ENCODE measurements at regions not wholly inside any gene's neighbourhood (a gene's known extent, or its start where the extent isn't known, plus 50 kb on each side); places are given as distances from the start of the nearest gene placed in this dataset.

DNA sequence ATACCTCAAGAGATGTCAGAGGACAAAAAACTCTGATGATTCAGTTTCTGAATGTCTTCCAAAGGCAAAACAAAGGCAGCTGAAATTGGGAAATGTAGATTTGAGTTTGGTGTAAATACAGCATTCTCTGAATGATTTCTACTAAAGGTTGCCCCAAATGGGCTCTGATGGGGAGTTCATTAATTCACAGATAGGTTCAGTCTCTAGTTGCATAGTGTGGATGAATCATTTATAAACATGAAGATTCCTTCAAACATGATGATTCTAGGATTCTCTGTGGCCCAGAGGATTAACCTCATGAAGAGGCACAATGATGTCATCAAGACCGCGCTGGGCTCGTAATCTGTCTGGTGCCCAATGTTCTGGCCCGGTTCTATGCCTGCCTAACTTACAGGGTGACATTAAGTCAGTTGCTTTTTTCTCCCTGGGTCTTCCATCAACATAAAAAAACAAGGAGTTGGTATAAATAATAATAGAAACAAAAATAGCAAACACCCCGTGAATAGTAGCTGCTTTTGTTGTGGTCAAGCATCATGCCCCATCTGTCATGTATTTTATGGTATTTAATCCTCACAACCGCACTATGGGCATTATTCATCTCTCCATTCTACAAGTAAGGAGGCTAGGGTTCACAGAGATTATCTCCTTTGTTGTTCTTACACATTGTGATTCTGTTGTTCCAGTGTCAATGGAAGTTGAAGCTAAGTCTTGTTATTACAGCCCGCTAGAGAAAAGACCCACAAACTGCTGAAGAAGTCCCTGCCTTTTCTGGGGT, 509.6 kb upstream of the USP24 start:
- no peak for DNase-seq

DNA sequence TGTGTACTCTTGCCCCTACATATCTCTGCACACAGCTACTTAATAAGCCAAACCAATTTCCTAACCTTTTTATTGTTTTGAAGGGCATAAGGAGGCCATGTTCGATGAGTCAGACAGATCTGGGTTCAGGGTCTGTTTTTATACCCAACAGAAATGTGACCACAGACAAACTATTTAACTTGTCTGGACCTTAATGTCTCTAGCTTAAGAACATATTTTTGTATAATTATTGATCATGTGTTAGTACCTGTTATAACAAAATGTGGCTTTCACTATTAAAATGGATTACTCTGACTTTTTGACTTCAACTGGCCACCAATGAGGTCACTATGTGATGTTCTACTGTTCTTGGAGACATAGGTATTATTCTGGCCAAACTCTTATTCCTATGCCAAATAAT, 507.8 kb upstream of the USP24 start:
- DNase-seq, result no peak

DNA sequence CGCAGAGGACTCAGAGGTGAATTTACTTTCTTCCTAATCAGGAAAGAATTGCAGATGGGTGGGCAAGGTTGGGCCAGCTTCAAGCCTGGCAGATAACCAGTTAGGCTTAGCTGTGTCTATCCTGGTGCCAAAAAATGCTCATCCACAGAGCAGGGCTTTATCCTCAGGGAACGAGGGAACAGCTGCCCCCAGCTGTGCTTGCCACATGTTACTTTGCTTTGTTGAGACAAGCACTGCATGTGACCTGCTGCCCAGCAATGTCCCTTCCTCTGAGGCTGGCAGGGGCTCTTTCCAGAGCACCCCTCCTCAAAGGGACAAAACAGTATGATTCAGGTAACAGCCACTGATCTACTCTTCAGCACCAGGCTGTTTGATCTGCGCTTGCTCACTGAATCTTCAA, 505.1 kb upstream of the USP24 start:
- no peak for DNase-seq

DNA sequence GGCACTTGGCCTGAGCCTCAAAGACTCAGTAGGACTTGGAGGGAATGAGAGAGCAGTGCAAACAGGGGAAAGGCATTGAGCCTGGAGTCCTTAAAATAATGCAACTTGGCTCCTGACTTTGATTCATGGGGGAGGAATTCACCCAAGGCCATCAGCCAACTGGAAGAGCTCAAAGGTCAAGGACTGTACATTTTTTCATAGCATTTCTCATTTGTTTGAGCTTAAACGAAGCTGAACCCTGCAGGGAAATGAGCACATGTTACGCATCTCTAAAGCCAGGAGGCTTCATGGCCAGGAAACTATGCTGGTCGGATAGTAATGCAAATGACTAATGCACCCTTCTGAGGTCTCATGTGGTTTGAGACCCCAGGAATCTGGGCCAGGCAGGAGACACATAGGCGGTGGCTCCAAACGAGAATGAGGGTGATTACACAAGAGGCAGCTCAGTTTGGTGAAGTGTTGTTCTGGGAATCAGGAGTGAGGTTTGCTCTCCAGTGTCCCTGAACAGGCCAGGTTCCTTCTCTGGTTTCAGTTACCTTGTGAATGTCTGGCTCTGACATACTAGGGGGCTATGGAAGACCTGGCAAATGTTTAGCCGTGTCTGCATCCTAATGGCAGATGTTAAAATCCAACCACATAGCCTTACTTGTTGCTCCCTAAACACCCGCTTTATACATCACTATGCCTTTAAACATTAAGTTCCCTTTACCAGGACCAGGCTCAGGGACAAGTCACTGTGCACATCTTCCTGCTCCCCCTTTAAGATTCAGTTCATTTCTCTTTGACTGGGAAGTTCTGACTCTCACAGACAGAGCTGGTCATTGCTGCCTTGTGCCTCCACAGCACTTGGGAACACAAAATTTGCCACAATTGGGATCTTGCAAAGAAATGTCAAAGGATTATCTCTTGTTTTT, 503.9 kb upstream of the USP24 start:
- no peak for DNase-seq

DNA sequence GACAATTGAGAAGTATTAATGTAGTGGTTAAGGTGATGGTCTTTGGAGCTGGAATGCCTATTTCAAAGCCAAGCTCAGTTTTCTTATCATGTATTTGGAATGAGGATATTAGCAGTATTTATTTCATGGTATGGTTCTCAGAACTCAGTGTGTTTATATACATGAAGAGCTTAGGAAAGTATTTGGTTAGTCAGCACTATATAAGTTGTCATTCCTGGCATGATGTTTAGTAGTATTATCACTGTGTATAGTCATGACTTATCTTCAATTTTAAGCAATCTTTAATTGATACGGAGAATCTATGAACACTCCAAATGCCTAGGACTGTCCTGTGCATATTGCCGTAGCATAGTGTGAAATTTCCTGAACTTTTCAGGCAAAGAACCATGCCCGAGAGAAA, 501.9 kb upstream of the USP24 start:
- DNase-seq, result no peak

DNA sequence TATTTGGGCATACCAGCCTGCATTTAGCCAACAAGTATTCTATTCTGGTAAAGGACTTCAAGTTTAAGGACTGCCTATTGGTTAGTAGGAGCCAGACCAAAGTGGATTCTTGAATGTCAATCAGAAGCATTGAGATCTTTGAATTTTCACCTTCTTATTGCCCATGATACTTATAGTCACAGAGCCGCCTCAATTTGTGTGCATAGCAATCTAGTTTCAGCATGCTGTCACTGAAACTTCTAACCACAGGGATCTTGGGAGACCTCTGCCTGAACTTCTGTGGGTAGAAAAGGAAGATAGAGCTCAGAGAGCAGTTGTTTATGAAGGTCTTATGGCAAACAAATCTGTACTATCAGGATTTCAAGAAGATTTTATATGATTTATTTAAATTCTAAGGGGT, 501.4 kb upstream of the USP24 start:
- no peak for DNase-seq

DNA sequence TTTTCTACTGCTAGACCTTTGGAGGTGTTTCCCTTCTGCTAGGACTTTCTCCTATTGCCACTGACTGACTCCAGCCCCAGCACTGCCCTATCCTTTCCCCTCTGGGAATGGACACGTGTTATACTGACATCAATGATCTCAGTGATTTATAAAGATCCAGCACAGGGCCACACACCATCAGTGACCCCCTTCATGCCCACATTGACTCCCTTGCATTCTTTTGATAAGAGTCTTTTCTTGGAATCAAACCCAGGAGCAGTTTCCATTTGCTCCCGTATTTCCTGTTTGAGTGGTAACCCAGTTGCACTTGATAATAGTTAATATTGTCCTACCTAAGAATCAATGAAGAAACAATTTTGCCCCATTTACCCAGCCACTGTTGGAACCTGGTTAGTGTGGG, 501.0 kb upstream of the USP24 start:
- no peak for DNase-seq

DNA sequence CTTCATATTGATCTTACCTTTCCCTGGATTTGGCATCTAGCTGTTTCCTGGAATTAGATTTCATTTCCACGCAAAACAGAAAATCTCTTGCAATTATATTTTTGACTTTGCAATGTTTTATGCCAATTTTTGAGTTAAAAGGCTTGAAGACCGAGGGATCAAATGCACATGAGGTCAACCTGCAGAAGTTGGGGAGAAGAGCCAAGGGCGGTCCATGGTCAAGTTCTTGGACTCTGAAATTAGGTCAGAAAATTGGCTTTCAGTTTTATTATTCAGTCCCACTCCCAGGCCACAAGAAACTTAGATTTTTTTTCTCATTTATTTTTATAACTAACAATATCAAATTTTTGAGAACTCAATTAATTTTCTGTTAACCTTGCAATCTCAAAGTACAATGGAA, 499.1 kb upstream of the USP24 start:
- DNase-seq, result no peak

DNA sequence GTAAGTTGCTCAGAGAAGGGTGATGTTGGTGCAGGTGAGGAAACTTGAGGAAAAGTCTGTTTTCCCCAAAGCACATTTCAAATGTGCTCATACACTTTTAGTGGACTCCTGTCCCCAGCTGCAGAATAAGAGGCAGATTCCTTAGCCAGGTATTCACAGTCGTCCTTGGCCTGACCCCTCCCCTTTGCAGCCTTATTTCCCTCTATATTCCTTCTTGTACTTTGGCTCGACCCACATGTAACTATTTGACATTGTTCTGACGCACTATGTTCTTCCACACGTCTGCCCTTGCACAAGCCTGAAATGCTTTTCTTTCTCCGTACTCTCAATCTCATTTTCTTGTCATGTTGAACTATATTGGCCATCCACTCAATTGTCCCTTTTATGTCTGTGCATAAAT, 498.4 kb upstream of the USP24 start:
- no peak for DNase-seq

DNA sequence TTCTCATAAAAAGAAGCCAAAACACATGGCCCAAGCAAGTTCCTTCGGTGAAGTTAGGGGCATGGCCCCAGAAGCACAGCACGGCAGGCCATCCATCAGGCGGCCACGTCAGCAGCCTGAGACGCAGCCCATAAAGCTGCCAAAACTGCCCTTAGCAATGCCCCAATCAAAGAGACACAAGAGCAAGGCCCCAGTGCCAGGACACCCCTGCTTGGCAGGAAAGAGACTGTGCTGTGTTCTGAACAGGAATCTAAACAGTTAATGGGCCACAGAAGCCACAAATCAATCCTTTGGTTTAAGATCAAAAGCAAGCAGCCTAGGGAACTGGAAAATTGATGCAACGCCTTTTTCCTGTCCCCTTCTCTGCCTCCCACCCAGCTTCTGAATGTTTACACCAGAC, 497.0 kb upstream of the USP24 start:
- no peak for DNase-seq

DNA sequence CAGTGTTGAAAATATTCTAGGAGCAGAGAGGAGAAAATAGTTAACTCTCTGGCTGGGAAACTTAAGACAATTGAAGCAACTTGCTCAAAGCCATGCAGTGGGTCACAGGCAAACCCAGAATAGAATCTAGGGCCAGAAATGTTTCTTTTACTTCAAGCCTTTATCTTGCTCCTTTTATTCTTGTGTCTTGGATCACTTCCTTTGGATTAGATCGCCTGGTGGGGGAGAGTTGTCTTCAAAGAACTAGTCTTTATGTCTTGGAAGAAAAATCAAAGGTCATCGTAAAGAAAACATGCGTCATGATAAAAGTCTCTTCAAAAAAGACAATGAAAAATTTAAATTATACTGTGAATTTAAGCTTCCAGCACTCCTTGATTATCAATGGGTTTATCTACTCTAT, 493.6 kb upstream of the USP24 start:
- no peak for DNase-seq

DNA sequence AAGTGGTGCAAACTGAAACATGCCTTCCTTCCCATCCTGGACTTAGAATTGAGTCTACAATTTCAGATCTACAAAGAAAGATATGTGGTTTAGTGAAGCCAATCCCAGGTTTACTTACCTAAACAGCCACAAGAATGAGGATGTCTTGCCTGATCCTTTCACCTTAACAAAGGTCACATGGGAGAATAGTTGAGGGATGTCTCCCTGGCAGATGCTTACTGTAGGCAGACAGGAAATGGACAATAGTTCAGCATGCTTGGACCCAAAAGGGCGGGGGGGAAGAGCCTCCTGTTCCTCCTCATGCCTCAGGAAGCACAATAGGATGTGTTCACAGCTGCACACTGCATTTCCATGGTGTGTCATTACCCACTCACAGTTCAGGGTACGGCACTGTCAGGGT, 492.7 kb upstream of the USP24 start:
- no peak for DNase-seq

DNA sequence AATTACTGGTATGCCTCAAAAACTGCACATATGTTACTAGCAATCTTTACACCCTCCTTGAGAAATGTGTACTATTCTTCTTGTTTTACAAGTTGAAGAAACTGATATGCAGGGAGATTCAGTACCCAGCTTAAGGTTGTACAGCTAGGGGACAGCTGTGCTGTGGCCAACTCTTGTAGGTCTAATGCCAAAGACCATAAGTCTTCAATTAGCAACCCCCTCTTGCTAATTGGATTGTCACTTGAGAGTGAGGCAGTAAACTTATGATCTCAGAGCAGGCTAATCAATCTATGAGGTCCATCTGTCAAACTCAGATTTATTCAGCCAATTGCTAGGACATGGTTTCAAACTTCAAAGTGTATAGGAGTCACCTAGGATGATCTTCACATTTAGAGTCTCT, 492.0 kb upstream of the USP24 start:
- DNase-seq, result no peak

DNA sequence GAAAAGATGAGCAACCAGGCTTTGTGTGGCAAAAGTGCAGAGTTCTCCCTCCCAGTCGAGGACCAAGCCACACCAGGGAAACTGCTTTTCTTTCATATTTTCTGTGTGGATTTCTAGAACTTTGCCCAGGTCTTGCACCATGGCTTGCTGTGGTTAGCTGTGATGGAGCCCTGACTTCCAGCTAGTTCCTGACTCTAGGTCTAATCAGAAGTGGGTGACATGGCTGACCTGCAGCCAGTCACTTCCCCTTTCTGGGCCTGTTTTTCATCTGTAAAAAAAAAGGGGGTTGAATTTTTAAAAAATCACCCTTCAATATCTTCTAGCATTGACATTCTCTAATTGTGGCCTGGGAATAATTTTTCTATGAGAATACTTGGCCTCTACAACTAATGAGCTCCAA, 491.2 kb upstream of the USP24 start:
- DNase-seq, result no peak

DNA sequence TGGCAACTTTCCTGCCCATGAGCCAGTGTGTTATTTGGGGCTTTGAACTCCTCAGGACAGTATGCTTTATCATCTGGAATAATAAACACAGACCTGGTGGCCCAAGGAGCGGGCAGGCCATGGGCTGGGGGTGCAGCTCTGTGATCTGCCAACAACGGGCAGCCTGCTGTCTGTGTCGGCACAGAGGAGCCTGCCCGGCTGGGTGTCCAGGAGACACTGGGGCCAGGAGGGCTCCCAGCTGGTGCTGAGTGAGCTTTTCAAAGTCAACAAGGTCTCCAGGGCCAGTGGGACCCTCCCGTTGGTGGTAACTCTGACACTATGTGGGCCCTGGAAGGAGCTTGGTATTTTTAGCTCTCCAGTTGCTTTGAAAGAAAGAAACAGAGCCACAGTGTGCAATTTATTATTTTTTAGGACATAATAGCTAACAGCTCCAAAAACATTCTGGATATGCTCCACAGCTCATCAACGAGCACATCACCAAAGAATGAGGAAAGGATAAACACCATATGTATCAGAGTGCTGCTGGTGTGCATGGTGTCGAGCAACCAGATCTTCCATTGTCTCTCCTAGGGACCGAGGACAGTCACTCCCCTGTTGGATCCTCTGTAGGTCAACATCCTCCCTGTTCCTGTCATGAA, 488.7 kb upstream of the USP24 start:
- no peak for DNase-seq

DNA sequence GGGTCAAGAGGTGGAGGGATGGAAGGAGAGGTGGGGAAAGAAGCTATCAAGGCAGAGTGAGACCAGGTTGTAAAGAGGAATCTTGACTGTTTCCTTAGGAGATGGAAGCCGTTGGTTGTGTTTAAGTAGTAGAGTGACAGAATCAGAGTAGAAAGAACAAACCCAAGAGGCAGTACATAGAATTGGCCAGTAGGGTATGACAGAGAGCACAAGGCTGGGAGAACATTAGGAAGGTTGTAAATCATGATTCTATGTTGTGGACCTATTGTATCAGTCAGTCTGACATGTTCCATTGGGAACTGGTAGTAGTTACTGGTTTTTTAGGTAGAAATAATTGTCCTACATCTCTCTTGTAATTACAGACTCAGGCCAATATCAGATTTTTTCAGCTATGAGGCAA, 486.9 kb upstream of the USP24 start:
- DNase-seq, result no peak

DNA sequence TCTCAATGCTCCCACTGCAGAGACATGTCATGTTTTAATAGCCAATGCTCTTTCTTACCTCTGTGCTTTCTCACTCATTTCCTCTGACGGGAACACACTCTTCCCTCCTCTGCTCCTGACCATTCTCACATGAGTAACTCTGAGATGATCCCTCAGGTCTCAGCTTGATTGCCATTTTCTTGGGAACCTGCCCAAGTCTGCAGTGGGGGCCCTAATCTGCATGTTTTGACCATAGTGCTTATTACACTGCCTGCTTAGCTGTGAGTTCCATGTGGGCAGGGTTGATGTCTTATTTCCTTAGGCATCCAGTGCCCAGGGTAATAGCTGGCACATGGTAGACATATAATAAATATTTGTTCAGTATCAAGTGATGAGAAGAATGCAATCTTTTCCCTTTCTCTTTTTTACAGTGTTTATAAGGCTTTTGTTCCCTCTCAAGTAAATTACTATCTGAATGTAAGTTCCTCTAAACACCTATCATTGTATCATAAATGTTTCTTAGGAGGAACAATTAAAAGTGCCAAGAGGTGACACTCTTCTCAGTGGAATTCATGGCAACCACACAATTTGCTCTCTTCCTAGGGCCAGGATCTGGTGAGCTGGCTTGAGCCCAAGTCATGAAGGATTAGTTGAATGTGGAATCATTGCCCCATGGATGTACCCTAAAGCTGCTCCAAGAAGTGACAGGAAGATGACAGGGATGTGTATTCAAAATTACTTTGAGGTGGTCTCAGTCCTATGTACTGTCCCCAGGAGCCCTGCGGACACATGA, 485.4 kb upstream of the USP24 start:
- DNase-seq, result no peak

DNA sequence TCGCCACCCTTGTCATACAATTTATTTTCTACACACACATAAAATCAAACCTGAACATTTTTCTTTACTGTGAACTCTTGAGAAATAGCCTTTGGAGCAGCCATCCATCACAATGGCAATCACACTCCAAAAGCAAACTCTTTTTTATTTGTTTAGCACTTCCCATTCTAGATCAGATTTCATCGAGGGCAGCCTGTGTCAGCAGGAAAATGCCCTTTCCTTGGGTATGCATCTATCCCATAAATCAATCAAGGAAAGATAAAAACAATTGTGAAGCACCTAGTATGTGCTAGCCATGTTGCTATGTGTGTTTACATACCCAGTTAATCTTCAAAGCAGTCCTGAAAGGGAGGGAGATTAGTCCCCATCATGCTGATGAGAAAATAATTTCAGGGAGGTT, 484.1 kb upstream of the USP24 start:
- DNase-seq, result no peak

DNA sequence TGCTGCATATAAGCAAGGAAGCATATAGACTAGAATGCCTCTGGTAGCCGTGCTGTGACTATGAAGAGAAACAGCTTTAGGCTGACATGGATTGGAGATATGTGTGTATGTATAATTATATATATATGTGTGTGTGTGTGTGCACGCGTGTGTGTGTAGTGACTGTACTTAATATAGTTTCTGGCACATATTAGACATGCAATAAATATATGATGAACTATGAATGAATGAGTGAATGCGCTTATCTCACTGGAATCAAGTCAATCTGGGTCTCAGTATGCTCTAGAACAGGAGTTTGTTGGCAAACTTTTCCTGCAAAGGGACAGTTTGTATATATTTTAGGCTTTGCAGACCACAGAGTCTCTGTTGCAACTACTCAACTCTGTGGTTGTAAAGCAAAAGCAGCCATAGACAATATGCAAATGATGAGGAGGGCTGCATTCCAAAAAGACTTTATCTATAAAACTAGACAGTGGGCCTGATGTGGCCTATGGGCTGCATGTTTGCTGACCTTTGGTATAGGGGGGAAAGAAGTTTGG, 482.9 kb upstream of the USP24 start:
- DNase-seq, result no peak

DNA sequence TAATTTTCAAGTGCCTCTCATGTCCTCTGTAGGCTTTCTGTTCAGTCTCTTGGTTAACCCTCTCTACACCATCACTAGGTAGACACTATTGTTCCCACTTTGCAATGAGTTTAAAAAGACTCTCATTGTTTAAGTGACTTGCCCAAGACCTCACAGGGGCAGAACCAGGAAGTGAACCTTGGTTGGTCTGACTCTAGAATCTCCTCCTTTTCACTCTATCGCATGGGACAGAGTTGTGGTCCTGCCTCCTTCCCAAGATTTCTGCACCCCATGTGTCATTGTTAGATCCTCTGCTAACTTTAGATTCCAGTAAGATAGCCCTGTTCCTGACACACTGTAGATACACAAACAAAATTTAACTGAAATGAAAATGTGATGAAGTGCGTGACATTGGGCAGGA, 481.7 kb upstream of the USP24 start:
- no peak for DNase-seq

DNA sequence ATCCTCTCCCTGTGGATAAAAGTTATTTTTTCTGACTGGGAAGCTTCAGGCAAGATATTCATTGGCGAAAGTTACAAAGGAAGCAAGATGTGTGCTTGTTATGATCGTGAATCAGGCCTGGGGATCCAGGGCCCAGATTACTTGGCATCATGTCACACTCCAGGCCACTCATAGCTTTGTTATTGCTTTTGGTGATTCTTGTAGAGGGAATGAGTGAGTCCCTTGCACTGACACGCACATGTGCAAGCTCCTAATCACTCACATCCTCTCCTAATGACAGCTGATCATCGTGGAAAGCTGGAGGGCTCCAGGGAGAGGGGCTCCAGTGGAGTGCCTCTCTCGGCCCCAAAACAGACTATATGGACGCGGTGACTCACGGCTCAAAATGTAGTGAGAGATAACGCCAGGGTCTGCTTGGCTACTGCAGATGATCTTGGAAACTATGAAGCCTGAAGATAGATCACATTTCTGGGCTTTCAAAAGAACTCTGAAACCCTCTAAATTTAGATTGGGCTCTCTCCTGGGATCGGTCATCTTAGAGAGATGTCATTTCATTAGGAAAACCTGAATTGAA, 481.1 kb upstream of the USP24 start:
- DNase-seq, result no peak

DNA sequence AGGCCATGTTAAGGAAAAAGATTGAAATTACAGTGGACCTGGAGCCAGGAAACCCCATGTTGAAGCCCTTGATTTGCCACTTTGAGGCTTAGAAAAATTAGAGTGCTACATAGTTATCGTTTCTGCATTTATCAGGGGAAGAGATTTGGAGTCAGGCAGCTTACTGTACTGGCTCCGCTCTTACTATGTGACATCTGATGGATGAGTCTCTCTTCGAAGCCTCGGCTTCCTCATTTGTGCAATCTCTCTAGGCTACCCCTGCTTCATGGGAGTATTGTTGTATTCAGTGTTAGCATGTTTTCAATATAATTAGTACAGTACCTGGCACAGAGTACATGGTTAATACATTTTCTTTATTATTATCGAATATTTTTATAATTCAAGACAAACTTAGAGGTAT, 480.4 kb upstream of the USP24 start:
- no peak for DNase-seq

DNA sequence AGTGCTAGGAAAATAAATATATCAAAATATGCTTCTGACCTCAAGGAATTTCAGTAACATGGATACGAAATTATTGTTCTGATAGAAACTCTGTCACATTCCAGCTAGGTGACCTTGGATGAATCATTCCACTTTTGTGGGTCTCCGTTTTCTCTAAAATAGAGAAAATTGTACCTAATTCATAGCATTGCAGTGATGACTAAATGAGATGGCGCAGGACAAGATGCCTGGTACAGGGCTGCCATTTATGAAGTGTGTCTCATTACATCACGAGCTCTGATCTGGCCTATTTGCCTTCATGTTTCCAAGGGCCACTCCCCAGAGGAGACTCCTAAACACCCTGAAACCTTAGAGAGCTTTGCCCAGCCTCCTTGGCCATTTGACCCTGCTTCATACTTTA, 480.0 kb upstream of the USP24 start:
- no peak for DNase-seq

All from CD4-positive, alpha-beta T cell treated with Interleukin-21 for 1 hour (primary cell).